Activated CD4-positive, alpha-beta T cell treated with anti-CD3 and anti-CD28 coated beads for 36 hours (primary cell): ENCODE measurements at regions not wholly inside any gene's neighbourhood (a gene's known extent, or its start where the extent isn't known, plus 50 kb on each side); places are given as distances from the start of the nearest gene placed in this dataset.

Experiments used
- ATAC-seq: fragments of 200-7000 bp; cut with Tn5 transposase; one replicate; pipeline ENCODE4 v1.10.0; 2021; ENCODE audit warnings: mild to moderate bottlenecking, moderate library complexity
- CTCF ChIA-PET: fragments of 350-600 bp; sonication (Branson Sonifier 250); formaldehyde crosslinking; loops from one replicate; lab custom pipeline; 2021; ENCODE audit warnings: antibody characterized with exemption; lab: Charles Lee
- POLR2A ChIA-PET: fragments of 350-600 bp; sonication (Branson Sonifier 250); formaldehyde crosslinking; loops from one replicate; lab custom pipeline; 2021; ENCODE audit warnings: antibody characterized with exemption, inconsistent platforms; lab: Charles Lee
- DNase-seq: peaks from one replicate; pipeline ENCODE4 v3.0.0-alpha.2; 2020
- H3K27ac Mint-ChIP-seq: one replicate; pipeline ENCODE4 v1.8.0; 2021; ENCODE audit warnings: mixed read lengths
- H3K27me3 Mint-ChIP-seq: one replicate; pipeline ENCODE4 v1.8.0; 2021; ENCODE audit warnings: mixed read lengths
- H3K36me3 Mint-ChIP-seq: one replicate; pipeline ENCODE4 v1.8.0; 2021; ENCODE audit warnings: low read depth, mixed read lengths
- H3K4me1 Mint-ChIP-seq: one replicate; pipeline ENCODE4 v1.8.0; 2021; ENCODE audit warnings: mixed read lengths
- H3K4me3 Mint-ChIP-seq: one replicate; pipeline ENCODE4 v1.8.0; 2021; ENCODE audit warnings: mild to moderate bottlenecking, moderate library complexity, mixed read lengths
- H3K9me3 Mint-ChIP-seq: one replicate; pipeline ENCODE4 v1.8.0; 2021; ENCODE audit warnings: low read depth, mixed read lengths
- intact Hi-C, 2 experiments: fragments of 100-400 bp; cut with DNase I in 1 of 2; cut with micrococcal nuclease in 1 of 2; formaldehyde crosslinking; loops; one replicate each; pipeline versions ENCODE4 v1.14.2 to v1.15.1; 2022 to 2024; cut with DNase I, micrococcal nuclease

DNA sequence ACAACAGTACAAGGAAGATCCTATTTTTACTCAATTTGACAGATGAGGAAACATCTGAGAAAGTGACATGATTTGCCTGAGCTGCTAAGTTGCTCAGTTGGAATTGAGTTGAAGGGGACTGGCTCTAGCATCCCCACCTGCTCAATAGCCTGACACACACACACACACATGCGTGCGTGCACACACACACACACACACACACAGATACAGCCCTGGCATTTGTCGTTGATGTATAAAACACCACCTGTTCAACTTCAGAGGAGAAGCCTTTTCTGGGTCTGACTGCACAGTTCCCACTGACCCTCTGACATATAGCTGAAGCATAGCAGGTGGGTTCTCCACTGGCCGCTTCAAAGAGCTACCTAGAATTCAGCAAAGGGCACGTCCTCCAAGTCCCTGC, 1045.9 kb downstream of the VRK1 start:
- intact Hi-C loops = no loop called here
- no peaks in the 10 kb centered on the region for H3K36me3 Mint-ChIP-seq
- peaks cover 4% of the 10 kb centered on the region for H3K4me1 Mint-ChIP-seq
- no peak overlapping the region for H3K27ac Mint-ChIP-seq
- ATAC-seq (no peak), DNase-seq (no peak)
- no peaks in the 10 kb centered on the region for H3K27me3 Mint-ChIP-seq
- H3K4me3 Mint-ChIP-seq = no peak overlapping the region
- H3K9me3 Mint-ChIP-seq = no peaks in the 10 kb centered on the region
- ChIA-PET POLR2A (no interaction called here), CTCF (no interaction called here)

DNA sequence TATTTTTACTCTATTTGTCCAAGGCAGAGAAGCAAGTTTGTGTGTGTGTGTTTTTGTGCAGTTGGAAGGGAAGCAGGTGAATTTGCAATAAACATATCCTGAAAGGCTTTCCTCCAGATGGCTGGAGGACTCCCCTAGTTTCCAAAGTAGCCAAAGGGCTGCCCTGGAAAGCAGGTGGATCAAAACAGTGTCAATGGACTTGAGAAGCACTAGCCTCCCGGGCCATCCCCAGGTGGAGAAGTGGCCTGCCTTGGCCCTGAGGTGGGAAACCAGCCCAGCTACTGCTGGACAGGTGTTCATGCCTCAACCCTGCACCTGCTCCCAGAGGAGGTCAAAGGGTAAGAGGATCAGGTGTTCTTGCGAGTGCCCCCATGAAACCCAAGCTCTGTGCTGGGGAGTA, 1046.9 kb downstream of the VRK1 start:
- no peak overlapping the region for H3K4me3 Mint-ChIP-seq
- ChIA-PET POLR2A (no interaction called here), CTCF (no interaction called here)
- H3K4me1 Mint-ChIP-seq = peaks cover 4% of the 10 kb centered on the region
- ATAC-seq (no peak), DNase-seq (no peak)
- H3K36me3 Mint-ChIP-seq = no peaks in the 10 kb centered on the region
- intact Hi-C loops = no loop called here
- no peaks in the 10 kb centered on the region for H3K9me3 Mint-ChIP-seq
- no peaks in the 10 kb centered on the region for H3K27me3 Mint-ChIP-seq
- no peak overlapping the region for H3K27ac Mint-ChIP-seq

DNA sequence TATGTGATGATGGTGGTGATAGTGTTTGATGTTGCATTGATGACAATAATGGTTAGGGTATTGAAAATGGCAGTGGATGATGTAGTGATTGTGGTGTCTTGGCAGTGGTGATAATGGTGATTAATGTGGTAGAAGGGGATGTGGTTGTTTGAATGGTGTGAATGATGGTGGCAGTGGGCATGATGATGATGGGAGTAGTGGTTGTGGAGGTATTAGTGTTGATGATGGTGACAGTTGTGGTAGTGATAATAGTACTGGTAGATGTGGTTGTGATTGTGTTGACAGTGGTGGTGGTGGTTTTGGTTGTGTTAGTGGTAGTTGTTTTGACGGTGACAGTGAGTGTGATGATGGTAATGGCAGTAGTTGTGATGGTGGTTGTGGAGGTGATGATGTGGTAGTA, 1049.0 kb downstream of the VRK1 start:
- H3K27ac Mint-ChIP-seq = no peak overlapping the region
- DNase-seq (no peak), ATAC-seq (no peak)
- H3K9me3 Mint-ChIP-seq = no peaks in the 10 kb centered on the region
- intact Hi-C loops = no loop called here
- peaks cover 5% of the 10 kb centered on the region for H3K4me1 Mint-ChIP-seq
- ChIA-PET POLR2A (no interaction called here), CTCF (no interaction called here)
- H3K4me3 Mint-ChIP-seq = no peak overlapping the region
- H3K36me3 Mint-ChIP-seq = no peaks in the 10 kb centered on the region
- no peaks in the 10 kb centered on the region for H3K27me3 Mint-ChIP-seq

DNA sequence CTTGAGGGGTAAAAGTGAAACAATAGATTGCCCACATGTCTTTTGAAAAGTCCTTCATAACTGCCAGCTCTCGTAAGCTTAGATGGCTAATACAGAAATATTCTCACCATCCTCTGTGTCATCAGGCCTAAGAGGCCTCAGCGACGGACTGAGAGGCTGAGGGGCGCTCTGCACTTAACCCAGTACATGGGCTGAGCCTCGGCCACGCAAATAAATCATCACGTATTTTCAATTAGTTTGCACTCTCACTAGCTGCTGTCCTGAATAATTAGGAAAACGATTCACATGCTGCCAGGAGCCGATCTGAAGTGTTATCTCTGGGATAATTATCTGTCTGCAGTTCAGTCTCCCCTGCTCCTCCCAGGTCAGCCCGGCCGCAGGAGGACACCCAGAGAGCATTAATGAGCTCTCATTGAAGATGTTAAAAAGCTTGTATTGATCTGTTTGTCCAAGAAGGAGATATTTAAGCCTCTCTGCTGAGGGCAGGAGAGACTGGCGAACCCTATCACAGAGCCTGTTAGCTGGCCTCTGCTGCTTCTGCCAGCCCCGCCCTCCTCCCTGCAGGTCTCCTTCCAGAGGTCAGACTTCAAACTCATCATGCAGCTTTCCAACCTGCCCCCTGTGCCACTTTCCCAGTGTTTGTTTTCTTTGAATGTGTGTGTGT, 1051.3 kb downstream of the VRK1 start:
- Mint-ChIP-seq H3K27ac (no peak overlapping the region), H3K4me3 (no peak overlapping the region), H3K36me3 (no peaks in the 10 kb centered on the region), H3K27me3 (no peaks in the 10 kb centered on the region), H3K9me3 (no peaks in the 10 kb centered on the region), H3K4me1 (peaks cover 4% of the 10 kb centered on the region)
- no peak for ATAC-seq
- ChIA-PET CTCF (interaction anchor here (0.5 to 1.0 kb wide), 3 partner anchors 162 to 793 kb away, joined by 3 read pairs; no protein-coding TSS in a partner anchor), POLR2A (no interaction called here)
- intact Hi-C loops = no loop called here
- no peak for DNase-seq

DNA sequence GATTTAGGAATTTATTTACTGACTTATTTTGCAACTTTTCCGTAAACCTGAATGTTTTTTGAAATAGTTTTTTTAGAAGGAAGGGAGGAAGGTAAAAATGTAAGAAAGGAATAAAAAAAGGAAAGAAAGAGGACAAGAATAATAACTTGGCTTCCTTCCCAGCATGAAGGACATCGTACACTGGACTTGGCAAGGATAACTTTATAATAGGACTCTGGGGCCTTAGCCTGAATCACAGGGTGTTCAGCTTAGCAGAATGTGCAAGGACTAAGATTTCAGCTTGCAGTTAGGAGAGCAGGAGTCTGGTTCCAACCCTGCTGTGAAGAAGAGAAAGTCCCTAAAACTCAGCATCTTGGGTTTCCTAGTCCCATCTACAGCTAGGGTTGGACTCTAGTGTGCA, 1053.3 kb downstream of the VRK1 start:
- Mint-ChIP-seq H3K27me3 (no peaks in the 10 kb centered on the region), H3K36me3 (no peaks in the 10 kb centered on the region), H3K27ac (no peak overlapping the region), H3K9me3 (no peaks in the 10 kb centered on the region), H3K4me3 (no peak overlapping the region), H3K4me1 (peaks cover 4% of the 10 kb centered on the region)
- DNase-seq (no peak), ATAC-seq (no peak)
- POLR2A ChIA-PET = no interaction called here
- intact Hi-C loops = no loop called here
- CTCF ChIA-PET = interaction anchor here (0.5 kb wide), 1 partner anchor 700 kb away, joined by 3 read pairs; no protein-coding TSS in a partner anchor

DNA sequence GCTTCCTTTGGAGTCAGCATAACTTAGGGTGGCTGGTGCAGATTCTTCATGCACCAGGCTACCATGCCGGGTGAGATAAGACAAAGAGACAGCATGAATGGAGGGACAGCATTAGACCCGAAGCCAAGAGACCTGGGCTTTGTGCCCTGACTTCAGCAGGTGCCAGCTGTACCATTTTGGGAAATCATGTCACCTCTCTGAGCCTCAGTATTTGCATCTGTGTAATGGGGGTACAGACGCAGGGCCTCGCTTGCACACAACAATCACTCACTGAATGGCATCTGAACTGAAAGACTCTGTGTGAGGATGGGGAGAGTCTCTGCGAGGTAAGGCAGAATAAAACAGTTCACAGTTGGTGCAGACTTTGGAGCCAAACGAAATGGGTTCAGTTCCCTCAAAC, 1053.7 kb downstream of the VRK1 start:
- POLR2A ChIA-PET = no interaction called here
- H3K4me1 Mint-ChIP-seq = peaks cover 4% of the 10 kb centered on the region

DNA sequence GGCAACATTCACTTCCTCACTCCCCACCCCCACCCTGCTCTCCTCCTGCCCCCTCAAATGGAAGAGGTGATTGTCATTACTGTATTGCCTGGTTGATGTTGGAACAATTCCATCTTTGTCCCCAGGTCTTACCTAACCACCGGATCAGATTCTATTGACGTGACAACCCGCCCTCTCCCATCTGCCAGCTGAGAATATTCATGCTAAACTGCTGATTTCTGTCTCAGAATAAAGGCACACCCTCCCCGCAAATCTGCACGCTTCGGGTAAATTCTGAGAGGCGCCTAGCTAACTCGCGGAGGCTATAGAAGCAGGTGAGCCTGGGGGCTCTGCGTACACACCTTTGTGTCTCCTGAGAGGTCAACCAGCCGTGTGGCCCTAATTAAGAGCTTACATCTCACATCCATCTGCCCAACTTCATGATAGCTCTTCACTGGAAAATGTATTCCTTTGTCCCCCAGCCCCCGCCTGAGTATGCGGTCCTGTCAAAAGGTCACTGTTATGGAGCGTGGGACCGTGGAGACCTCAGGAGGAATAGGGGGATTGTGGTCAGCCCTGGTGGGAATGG, 1054.3 kb downstream of the VRK1 start:
- Mint-ChIP-seq H3K27ac (no peak overlapping the region), H3K27me3 (no peaks in the 10 kb centered on the region), H3K4me1 (peaks cover 4% of the 10 kb centered on the region), H3K4me3 (no peak overlapping the region), H3K9me3 (no peaks in the 10 kb centered on the region), H3K36me3 (no peaks in the 10 kb centered on the region)
- DNase-seq (no peak), ATAC-seq (no peak)
- CTCF ChIA-PET = interaction anchor here (0.6 to 0.9 kb wide), 3 partner anchors 39 to 1874 kb away, joined by 3 read pairs; no protein-coding TSS in a partner anchor
- POLR2A ChIA-PET = no interaction called here
- intact Hi-C loops = no loop called here

More for the DNA sequence above, 1053.7 kb downstream of the VRK1 start:
- Mint-ChIP-seq H3K27me3 (no peaks in the 10 kb centered on the region), H3K27ac (no peak overlapping the region), H3K9me3 (no peaks in the 10 kb centered on the region), H3K4me3 (no peak overlapping the region), H3K36me3 (no peaks in the 10 kb centered on the region)
- CTCF ChIA-PET = interaction anchor here (0.5 kb wide), 1 partner anchor 701 kb away, joined by 3 read pairs; no protein-coding TSS in a partner anchor
- DNase-seq (no peak), ATAC-seq (no peak)
- intact Hi-C loops = no loop called here

DNA sequence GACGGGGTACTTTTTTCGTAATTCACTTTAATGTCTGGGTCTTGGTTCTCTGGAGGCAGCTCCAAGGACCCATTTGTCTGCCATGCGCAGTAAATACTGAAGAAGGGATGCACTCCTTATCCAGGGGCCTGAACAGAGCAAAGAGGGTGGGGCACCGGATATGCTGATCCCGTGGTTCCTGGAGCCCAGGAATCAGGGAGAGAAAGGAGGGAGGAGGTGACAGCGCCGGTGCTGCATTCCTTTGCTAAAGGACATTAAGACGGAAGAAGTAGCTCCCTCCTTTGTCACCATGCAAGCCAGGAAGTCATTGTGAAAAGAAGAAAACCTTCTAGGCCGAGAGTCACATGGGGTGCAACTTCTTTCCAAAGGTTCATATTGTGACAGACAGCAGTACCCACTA, 1057.7 kb downstream of the VRK1 start:
- DNase-seq (no peak), ATAC-seq (no peak)
- no peaks in the 10 kb centered on the region for H3K36me3 Mint-ChIP-seq
- no peaks in the 10 kb centered on the region for H3K9me3 Mint-ChIP-seq
- no peak overlapping the region for H3K4me3 Mint-ChIP-seq
- CTCF ChIA-PET = no interaction called here
- H3K27me3 Mint-ChIP-seq = no peaks in the 10 kb centered on the region
- H3K4me1 Mint-ChIP-seq = peaks cover 4% of the 10 kb centered on the region
- H3K27ac Mint-ChIP-seq = no peak overlapping the region
- POLR2A ChIA-PET = no interaction called here
- intact Hi-C loops = no loop called here

DNA sequence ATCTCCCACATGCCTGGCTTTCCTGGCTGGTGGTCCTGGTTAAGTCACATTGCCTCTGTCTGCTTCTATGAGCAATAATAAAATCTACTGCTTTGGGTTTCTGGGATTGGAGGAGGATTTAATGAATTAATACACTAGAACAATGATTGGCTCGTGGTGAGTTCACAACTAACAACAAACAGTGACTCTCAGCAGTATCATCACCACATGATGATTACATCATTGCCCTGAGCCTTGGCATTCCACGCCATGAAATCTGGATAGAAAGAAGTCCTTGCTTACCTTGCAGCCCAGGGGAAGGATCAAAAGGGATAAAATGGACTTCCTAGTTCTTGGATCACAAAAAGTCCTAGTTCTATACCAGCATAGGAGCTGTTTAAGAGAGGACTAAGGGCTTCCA, 1069.0 kb downstream of the VRK1 start:
- ChIA-PET POLR2A (no interaction called here), CTCF (no interaction called here)
- Mint-ChIP-seq H3K27me3 (no peaks in the 10 kb centered on the region), H3K4me1 (peaks cover 19% of the 10 kb centered on the region), H3K36me3 (no peaks in the 10 kb centered on the region), H3K9me3 (no peaks in the 10 kb centered on the region), H3K27ac (peak overlapping the region; percentile 72), H3K4me3 (no peak overlapping the region)
- ATAC-seq (peak; percentile 10), DNase-seq (no peak)
- intact Hi-C loops = loop anchor here in 1 of 2 experiments (1.0 to 5.0 kb wide), 3 partner anchors 111 to 1407 kb away; partner anchors contain the start of gene BCL11B

DNA sequence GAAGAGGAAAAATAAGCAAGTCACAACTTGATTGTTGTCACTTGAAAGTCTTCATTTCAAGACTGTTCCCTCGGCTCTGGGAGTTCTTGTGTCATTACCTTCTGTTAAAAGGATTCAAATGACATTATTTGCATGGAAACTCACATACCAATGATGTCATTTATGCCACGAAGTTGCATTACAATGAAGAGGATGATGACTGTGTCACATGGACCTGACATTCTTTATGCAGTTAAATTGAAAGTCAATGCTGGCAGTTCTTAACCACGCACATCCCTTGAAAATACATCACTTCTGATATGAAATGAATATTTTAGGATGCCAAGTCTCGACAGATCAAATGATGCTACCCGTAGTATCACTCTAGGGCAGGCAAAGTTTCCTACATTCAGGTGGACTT, 1069.5 kb downstream of the VRK1 start:
- Mint-ChIP-seq H3K27me3 (no peaks in the 10 kb centered on the region), H3K27ac (no peak overlapping the region), H3K4me1 (peaks cover 19% of the 10 kb centered on the region), H3K36me3 (no peaks in the 10 kb centered on the region), H3K9me3 (no peaks in the 10 kb centered on the region), H3K4me3 (no peak overlapping the region)
- CTCF ChIA-PET = no interaction called here
- POLR2A ChIA-PET = no interaction called here
- ATAC-seq = peak; percentile 86
- no peak for DNase-seq
- intact Hi-C loops = loop anchor here in 1 of 2 experiments (1.0 to 5.0 kb wide), 4 partner anchors 111 to 1406 kb away; partner anchors contain the start of gene BCL11B

DNA sequence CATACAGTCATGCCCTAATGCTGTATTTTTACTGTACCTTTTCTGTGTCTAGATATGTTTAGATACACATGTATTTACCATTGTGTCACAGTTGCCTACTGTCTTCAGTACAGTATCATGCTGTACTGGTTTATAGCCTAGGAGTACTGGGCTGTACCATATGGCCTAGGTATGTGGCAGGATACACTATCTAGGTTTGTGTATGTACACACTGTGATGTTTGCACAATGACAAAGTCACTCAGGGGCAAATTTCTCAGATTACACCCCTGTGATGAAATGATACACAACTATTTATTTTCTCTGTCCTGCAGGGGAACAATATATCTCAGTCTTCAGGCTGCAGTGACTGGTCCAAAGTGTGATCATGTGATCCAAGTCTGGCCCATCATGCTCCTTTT, 1076.1 kb downstream of the VRK1 start:
- H3K27ac Mint-ChIP-seq = no peak overlapping the region
- no peak overlapping the region for H3K4me3 Mint-ChIP-seq
- peaks cover 2% of the 10 kb centered on the region for H3K9me3 Mint-ChIP-seq
- ATAC-seq (no peak), DNase-seq (no peak)
- peaks cover 26% of the 10 kb centered on the region for H3K4me1 Mint-ChIP-seq
- ChIA-PET CTCF (no interaction called here), POLR2A (no interaction called here)
- H3K36me3 Mint-ChIP-seq = no peaks in the 10 kb centered on the region
- intact Hi-C loops = no loop called here
- H3K27me3 Mint-ChIP-seq = no peaks in the 10 kb centered on the region

DNA sequence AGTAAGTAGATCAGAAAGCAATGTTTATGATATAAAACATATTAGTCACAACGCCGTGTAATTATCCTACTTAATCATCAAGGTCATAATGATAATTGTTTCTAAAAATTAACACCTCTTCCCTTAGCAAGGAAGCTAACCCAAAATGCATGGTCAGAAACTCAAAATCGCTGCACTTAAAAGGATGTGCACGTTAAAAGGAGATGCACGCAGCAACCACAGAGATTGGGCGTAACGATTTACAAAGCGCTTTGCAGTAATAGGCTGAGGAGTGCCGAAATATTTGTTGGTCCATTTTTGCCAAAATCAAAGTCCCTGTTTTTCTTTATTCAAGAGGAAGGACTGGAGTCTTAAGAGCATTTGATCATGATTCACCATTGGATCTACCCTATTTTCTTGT, 1077.2 kb downstream of the VRK1 start:
- Mint-ChIP-seq H3K36me3 (peaks cover 7% of the 10 kb centered on the region), H3K27me3 (no peaks in the 10 kb centered on the region), H3K27ac (no peak overlapping the region), H3K4me1 (peaks cover 36% of the 10 kb centered on the region), H3K4me3 (no peak overlapping the region), H3K9me3 (peaks cover 4% of the 10 kb centered on the region)
- ChIA-PET CTCF (interaction anchor here (0.8 to 1.5 kb wide), 2 partner anchors 10 to 954 kb away, joined by 3 to 4 read pairs; no protein-coding TSS in a partner anchor), POLR2A (no interaction called here)
- ATAC-seq = peak; percentile 53
- peak; percentile 29 for DNase-seq
- intact Hi-C loops = no loop called here
